ENCODE measurements at regions not wholly inside any gene's neighbourhood (a gene's known extent, or its start where the extent isn't known, plus 50 kb on each side); places are given as distances from the start of the nearest gene placed in this dataset.

DNA sequence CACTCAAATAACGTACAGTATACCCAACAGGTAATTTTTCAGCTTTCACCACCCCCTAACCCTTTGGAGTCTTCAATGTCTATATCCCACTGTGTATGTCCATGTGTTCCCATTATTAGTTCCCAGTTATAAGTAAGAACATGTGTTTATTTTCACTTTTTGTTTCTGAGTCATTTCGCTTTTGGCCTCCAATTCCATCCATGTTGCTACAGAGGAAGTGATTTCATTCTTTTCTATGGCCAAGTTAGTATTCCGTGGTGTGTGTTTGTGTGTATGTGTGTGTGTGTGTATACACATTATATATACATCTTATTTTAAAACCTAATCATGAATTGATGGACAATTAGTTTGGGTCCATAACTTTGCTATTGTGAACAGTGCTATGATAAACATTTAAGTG lies 464.4 kb downstream of the CMPK2 start:
- no peak for ATAC-seq (replicated peaks; ENCODE audit: extremely low read depth, poor library complexity, severe bottlenecking)
- Mint-ChIP-seq H3K27ac (ENCODE audit: low read depth) (no peak overlapping the region), H3K9me3 (peaks cover 7% of the 10 kb centered on the region), H3K36me3 (ENCODE audit: insufficient read depth) (no peaks in the 10 kb centered on the region), H3K4me1 (no peaks in the 10 kb centered on the region), H3K27me3 (no peaks in the 10 kb centered on the region), H3K4me3 (no peak overlapping the region)
- DNase-seq (ENCODE audit: low spot score in 2 of 2): no peak

GRCh38 chr2:6408057-6408456 lies 457.6 kb downstream of the CMPK2 start:
- no peak overlapping the region for H3K27ac Mint-ChIP-seq (ENCODE audit: low read depth)
- no peaks in the 10 kb centered on the region for H3K4me1 Mint-ChIP-seq
- H3K4me3 Mint-ChIP-seq: no peak overlapping the region
- no peaks in the 10 kb centered on the region for H3K36me3 Mint-ChIP-seq (ENCODE audit: insufficient read depth)
- peaks cover 25% of the 10 kb centered on the region for H3K9me3 Mint-ChIP-seq
- no peaks in the 10 kb centered on the region for H3K27me3 Mint-ChIP-seq
- ATAC-seq (replicated peaks; ENCODE audit: extremely low read depth, poor library complexity, severe bottlenecking) (no peak), DNase-seq (ENCODE audit: low spot score in 2 of 2) (no peak)

GRCh38 chr2:6410313-6410712 lies 455.4 kb downstream of the CMPK2 start:
- H3K27ac Mint-ChIP-seq (ENCODE audit: low read depth): no peak overlapping the region
- H3K36me3 Mint-ChIP-seq (ENCODE audit: insufficient read depth): no peaks in the 10 kb centered on the region
- peaks cover 23% of the 10 kb centered on the region for H3K9me3 Mint-ChIP-seq
- no peak for DNase-seq (ENCODE audit: low spot score in 2 of 2)
- no peak overlapping the region for H3K4me3 Mint-ChIP-seq
- no peaks in the 10 kb centered on the region for H3K27me3 Mint-ChIP-seq
- ATAC-seq (replicated peaks; ENCODE audit: extremely low read depth, poor library complexity, severe bottlenecking): no peak
- H3K4me1 Mint-ChIP-seq: no peaks in the 10 kb centered on the region

DNA sequence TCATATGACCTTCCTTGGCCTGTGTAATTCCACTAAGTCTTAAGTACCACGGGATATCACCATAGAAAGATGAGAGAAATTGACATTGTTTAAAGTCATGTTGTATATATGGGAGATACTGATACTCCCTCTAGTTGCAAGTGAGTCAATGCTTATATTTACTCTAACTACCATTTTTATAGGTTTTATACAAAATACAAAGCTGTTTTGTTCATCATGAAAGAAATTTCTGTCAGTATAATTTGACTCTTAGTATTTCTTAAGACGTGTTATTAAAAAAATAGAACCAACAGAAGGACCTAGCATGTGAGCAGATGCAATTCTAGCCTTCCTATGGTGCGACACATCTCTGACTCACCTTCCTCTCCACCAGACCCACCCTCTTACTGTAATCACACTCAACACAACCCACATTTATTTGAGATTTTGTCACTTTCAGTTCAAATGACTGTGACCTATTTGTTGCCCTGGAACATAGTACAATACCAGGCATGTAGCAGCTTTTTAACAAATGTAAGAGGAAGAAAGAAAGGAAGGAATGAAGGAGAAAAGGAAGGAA lies 453.1 kb downstream of the CMPK2 start:
- Mint-ChIP-seq H3K36me3 (ENCODE audit: insufficient read depth) (no peaks in the 10 kb centered on the region), H3K4me1 (no peaks in the 10 kb centered on the region), H3K9me3 (peaks cover 28% of the 10 kb centered on the region), H3K27me3 (no peaks in the 10 kb centered on the region), H3K4me3 (no peak overlapping the region), H3K27ac (ENCODE audit: low read depth) (no peak overlapping the region)
- ATAC-seq (replicated peaks; ENCODE audit: extremely low read depth, poor library complexity, severe bottlenecking) (no peak), DNase-seq (ENCODE audit: low spot score in 2 of 2) (no peak)

GRCh38 chr2:6417050-6417449 lies 448.7 kb downstream of the CMPK2 start:
- Mint-ChIP-seq H3K27me3 (no peaks in the 10 kb centered on the region), H3K4me3 (no peak overlapping the region), H3K36me3 (ENCODE audit: insufficient read depth) (no peaks in the 10 kb centered on the region), H3K9me3 (peaks cover 14% of the 10 kb centered on the region), H3K4me1 (no peaks in the 10 kb centered on the region), H3K27ac (ENCODE audit: low read depth) (no peak overlapping the region)
- DNase-seq (ENCODE audit: low spot score in 2 of 2) (no peak), ATAC-seq (replicated peaks; ENCODE audit: extremely low read depth, poor library complexity, severe bottlenecking) (no peak)

DNA sequence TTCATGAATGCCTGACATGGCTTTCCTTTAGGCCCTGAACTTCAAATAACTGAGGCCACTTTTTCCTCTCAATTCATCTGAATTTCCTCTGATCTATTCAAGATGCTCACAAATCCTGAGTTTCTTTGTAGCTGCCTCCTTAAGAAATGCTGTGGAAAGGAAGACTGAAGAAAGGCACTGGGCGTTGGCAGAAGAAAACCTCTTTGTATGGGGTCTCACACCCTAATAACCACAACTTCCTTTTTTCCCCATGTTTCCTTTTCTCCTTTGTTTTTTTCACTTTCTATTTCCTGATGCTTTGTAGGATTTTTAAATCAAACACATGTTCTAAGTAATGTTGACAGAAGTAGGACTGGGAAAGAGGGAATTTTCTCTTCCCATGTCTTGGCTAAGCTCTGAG lies 447.4 kb downstream of the CMPK2 start:
- Mint-ChIP-seq H3K36me3 (ENCODE audit: insufficient read depth) (no peaks in the 10 kb centered on the region), H3K27ac (ENCODE audit: low read depth) (no peak overlapping the region), H3K4me1 (no peaks in the 10 kb centered on the region), H3K4me3 (no peak overlapping the region), H3K9me3 (peaks cover 9% of the 10 kb centered on the region), H3K27me3 (no peaks in the 10 kb centered on the region)
- ATAC-seq (replicated peaks; ENCODE audit: extremely low read depth, poor library complexity, severe bottlenecking) (no peak), DNase-seq (ENCODE audit: low spot score in 2 of 2) (no peak)

DNA sequence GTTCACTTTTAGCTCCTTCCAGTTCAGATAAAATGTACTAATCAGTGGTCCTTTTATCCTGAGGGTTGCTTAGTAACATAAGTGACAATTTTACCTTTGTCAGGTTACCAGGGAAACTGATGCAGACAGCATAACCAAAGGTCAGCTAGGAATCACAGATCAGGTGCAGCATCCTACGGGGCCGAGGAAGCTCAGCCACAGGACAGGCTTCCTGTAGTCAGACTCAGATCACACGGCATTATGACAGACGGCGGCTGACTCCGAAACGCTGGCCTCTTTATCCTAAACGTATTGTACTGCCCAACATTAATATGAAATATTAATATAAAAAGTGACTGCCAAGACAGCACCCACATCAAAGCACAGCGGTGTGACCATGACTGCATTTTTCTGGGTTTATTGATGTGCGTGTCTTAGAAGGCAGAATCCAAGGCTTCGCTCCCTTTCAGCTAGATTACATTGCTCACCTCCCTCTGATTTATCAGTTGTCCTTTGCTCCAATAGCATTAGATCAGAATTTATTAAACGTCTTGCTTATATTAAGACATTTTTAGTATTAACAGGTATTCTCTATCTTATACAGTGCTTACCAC lies 444.5 kb downstream of the CMPK2 start:
- H3K27ac Mint-ChIP-seq (ENCODE audit: low read depth): no peak overlapping the region
- H3K27me3 Mint-ChIP-seq: no peaks in the 10 kb centered on the region
- no peaks in the 10 kb centered on the region for H3K9me3 Mint-ChIP-seq
- no peak overlapping the region for H3K4me3 Mint-ChIP-seq
- no peaks in the 10 kb centered on the region for H3K36me3 Mint-ChIP-seq (ENCODE audit: insufficient read depth)
- ATAC-seq (replicated peaks; ENCODE audit: extremely low read depth, poor library complexity, severe bottlenecking) (no peak), DNase-seq (ENCODE audit: low spot score in 2 of 2) (no peak)
- H3K4me1 Mint-ChIP-seq: no peaks in the 10 kb centered on the region

DNA sequence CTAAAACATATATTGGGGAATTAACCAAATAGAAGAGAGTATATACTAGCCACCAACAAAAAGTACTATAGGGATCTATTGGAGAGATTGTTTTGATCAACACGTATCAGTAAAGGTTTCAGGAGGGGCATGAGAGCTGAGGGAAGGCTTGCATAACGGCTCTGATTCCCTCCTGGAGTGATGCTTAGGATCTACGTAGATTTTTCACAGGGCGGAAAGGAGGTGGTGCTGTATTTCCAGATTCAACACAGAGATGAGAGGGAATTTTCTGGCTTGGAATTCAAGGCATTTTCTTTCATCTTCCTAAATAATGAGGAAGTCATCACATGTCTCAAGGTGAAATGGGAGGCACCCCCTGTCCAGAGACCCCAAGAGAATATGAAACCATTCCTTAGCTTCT lies 443.8 kb downstream of the CMPK2 start:
- no peak overlapping the region for H3K4me3 Mint-ChIP-seq
- DNase-seq (ENCODE audit: low spot score in 2 of 2): no peak

DNA sequence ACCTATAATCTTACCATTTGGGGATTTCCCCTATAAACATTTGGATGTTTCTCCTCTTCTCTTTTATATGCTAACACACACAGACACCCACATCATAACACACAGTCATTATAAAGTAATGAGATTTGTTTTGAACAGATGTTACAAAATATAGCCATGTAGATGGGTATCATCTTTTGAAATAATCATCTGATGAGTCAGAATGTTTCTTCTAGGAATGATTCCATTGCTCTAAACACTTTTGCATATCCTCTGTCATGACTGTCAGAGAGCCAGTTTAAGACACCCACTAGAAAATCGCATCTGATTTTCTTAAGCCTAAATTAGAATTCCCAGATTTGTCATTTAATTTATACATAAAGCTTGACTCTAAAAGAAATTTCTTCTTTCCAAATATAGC lies 442.6 kb downstream of the CMPK2 start:
- Mint-ChIP-seq H3K4me3 (no peak overlapping the region), H3K4me1 (no peaks in the 10 kb centered on the region), H3K27me3 (no peaks in the 10 kb centered on the region), H3K36me3 (ENCODE audit: insufficient read depth) (peaks cover 3% of the 10 kb centered on the region), H3K9me3 (peaks cover 7% of the 10 kb centered on the region), H3K27ac (ENCODE audit: low read depth) (no peak overlapping the region)
- DNase-seq (ENCODE audit: low spot score in 2 of 2) (no peak), ATAC-seq (replicated peaks; ENCODE audit: extremely low read depth, poor library complexity, severe bottlenecking) (no peak)

More for the DNA sequence above, 443.8 kb downstream of the CMPK2 start:
- Mint-ChIP-seq H3K4me1 (no peaks in the 10 kb centered on the region), H3K9me3 (peaks cover 1% of the 10 kb centered on the region), H3K27ac (ENCODE audit: low read depth) (no peak overlapping the region), H3K36me3 (ENCODE audit: insufficient read depth) (no peaks in the 10 kb centered on the region), H3K27me3 (no peaks in the 10 kb centered on the region)
- ATAC-seq (replicated peaks; ENCODE audit: extremely low read depth, poor library complexity, severe bottlenecking): no peak

GRCh38 chr2:6423944-6424343 lies 441.8 kb downstream of the CMPK2 start:
- peaks cover 7% of the 10 kb centered on the region for H3K9me3 Mint-ChIP-seq
- no peak overlapping the region for H3K27ac Mint-ChIP-seq (ENCODE audit: low read depth)
- no peak overlapping the region for H3K4me3 Mint-ChIP-seq
- peaks cover 3% of the 10 kb centered on the region for H3K36me3 Mint-ChIP-seq (ENCODE audit: insufficient read depth)
- no peak for ATAC-seq (replicated peaks; ENCODE audit: extremely low read depth, poor library complexity, severe bottlenecking)
- DNase-seq (ENCODE audit: low spot score in 2 of 2): no peak
- no peaks in the 10 kb centered on the region for H3K4me1 Mint-ChIP-seq
- H3K27me3 Mint-ChIP-seq: no peaks in the 10 kb centered on the region

- Mint-ChIP-seq H3K27me3 (no peaks in the 10 kb centered on the region), H3K27ac (ENCODE audit: low read depth) (no peak overlapping the region), H3K4me1 (no peaks in the 10 kb centered on the region), H3K36me3 (ENCODE audit: insufficient read depth) (peaks cover 3% of the 10 kb centered on the region), H3K4me3 (no peak overlapping the region), H3K9me3 (peaks cover 7% of the 10 kb centered on the region)
- ATAC-seq (replicated peaks; ENCODE audit: extremely low read depth, poor library complexity, severe bottlenecking) (no peak), DNase-seq (ENCODE audit: low spot score in 2 of 2) (no peak)
These were observed 440.7 kb downstream of the CMPK2 start for GRCh38 chr2:6425032-6425431.

DNA sequence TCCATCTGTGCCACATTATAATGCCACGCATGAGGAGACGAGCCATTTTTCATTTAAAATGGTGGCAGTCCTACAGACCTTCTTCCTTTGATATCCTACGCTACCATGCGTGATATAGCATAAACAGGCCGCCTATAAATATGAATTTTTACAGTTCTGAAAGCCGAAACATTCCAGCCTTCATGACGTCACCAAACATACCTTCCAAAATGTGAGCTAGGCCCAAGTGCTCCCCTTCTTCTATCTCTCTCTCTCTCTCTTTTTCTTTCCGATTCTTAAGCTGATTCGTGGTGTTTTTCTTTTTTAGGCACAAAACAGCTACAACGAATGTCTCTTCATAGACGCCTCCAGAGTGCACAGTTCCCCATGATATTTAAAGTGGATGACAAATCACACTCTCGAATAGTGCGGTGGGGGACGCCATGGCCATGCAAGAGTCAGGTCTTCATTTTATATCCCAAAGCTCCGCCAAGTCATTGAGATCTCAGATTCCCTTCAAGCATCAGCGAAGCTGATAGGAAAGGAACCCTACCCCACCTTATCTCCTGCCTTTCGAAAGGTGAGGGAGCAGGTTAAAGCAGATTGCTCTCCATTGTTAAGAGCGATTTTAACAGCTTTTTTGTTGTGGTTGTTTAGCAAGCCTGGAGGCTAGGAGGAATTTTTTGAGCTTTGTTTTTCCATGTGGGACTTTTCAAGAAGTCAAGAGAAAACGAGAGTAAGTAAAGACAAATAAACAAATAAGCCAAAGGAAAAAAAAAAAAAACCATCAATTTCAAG lies 436.3 kb downstream of the CMPK2 start:
- H3K36me3 Mint-ChIP-seq (ENCODE audit: insufficient read depth): peaks cover 5% of the 10 kb centered on the region
- H3K27me3 Mint-ChIP-seq: no peaks in the 10 kb centered on the region
- no peak overlapping the region for H3K4me3 Mint-ChIP-seq
- H3K9me3 Mint-ChIP-seq: peaks cover 18% of the 10 kb centered on the region
- H3K27ac Mint-ChIP-seq (ENCODE audit: low read depth): no peak overlapping the region
- ATAC-seq (replicated peaks; ENCODE audit: extremely low read depth, poor library complexity, severe bottlenecking) (no peak), DNase-seq (ENCODE audit: low spot score in 2 of 2) (no peak)
- H3K4me1 Mint-ChIP-seq: no peaks in the 10 kb centered on the region

DNA sequence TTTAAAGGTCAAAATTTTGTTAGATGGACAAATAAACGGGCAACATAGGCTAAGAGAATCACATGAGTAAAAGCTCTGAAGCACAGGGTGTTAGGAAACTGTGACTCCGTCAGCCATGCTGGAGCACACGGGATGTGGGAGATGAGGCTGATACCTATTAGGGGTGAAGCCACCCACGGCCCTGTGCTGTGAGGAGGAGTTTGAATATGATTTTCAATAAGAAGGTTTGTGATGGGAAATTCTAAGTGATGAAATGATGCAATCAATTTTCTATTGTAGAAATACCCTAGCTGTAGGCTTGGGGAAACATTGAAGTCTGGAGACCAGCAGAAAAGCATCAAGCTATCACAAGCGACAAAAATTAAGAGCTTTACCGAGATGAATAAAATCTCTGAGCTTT lies 431.3 kb downstream of the CMPK2 start:
- H3K27ac Mint-ChIP-seq (ENCODE audit: low read depth): no peak overlapping the region

More for the DNA sequence above, 431.3 kb downstream of the CMPK2 start:
- Mint-ChIP-seq H3K36me3 (ENCODE audit: insufficient read depth) (peaks cover 2% of the 10 kb centered on the region), H3K9me3 (peaks cover 17% of the 10 kb centered on the region), H3K4me1 (no peaks in the 10 kb centered on the region), H3K27me3 (no peaks in the 10 kb centered on the region), H3K4me3 (no peak overlapping the region)
- no peak for ATAC-seq (replicated peaks; ENCODE audit: extremely low read depth, poor library complexity, severe bottlenecking)
- DNase-seq (ENCODE audit: low spot score in 2 of 2): no peak

All from central memory CD8-positive, alpha-beta T cell (primary cell).